Bronchial epithelial cell (primary cell): ENCODE measurements at regions not wholly inside any gene's neighbourhood (a gene's known extent, or its start where the extent isn't known, plus 50 kb on each side); places are given as distances from the start of the nearest gene placed in this dataset.
"Not testable (repeated sequence)": the region's sequence is repeated elsewhere in the genome, so short reads cannot be mapped to it uniquely, and the experiment has no call there.

ENCODE experiments used
- DNase-seq: peaks from one replicate; pipeline ENCODE4 v3.0.0-alpha.2; 2010; ENCODE audit warnings: low read depth
- FAIRE-seq: peaks from 2 replicates; lab custom pipeline; 2011; peaks lifted over from hg19 to GRCh38; lab: Jason Lieb, UNC
- H3K27me3 ChIP-seq: 2 replicates; pipeline ENCODE4 v1.5.1; 2011; ENCODE audit warnings: low read length; ENCODE audit not compliant: control insufficient read depth, insufficient read depth
- H3K36me3 ChIP-seq: 2 replicates; pipeline ENCODE4 v1.5.1; 2011; ENCODE audit warnings: low read length; ENCODE audit not compliant: control insufficient read depth, insufficient read depth
- H3K4me3 ChIP-seq: 2 replicates; pipeline ENCODE4 v1.5.1; 2011; ENCODE audit warnings: mild to moderate bottlenecking, low read depth, low read length, control low read depth
- CTCF ChIP-seq: IDR thresholded peaks from 2 replicates; pipeline ENCODE4 v1.5.1; 2011; ENCODE audit warnings: mild to moderate bottlenecking, moderate library complexity, low read length, control low read depth, inconsistent platforms; ENCODE audit not compliant: insufficient read depth, severe bottlenecking

- FAIRE-seq (no peak), DNase-seq (no peak)
- peaks cover 7% of the 10 kb centered on the region for H3K27me3 ChIP-seq
- TF ChIP-seq CTCF = no peak
- no peak overlapping the region for H3K4me3 ChIP-seq
- no peaks in the 10 kb centered on the region for H3K36me3 ChIP-seq
These were observed 145.7 kb upstream of the ALDH1B1 start for GRCh38 chr9:38246833-38247232.

GRCh38 chr9:38244971-38245370 lies 147.5 kb upstream of the ALDH1B1 start:
- no peak for DNase-seq
- Histone ChIP-seq H3K4me3 (no peak overlapping the region), H3K36me3 (no peaks in the 10 kb centered on the region), H3K27me3 (peaks cover 7% of the 10 kb centered on the region)
- FAIRE-seq = no peak
- no peak for TF ChIP-seq CTCF

GRCh38 chr9:38243993-38244392 lies 148.5 kb upstream of the ALDH1B1 start:
- H3K27me3 ChIP-seq = peaks cover 7% of the 10 kb centered on the region
- no peak overlapping the region for H3K4me3 ChIP-seq
- DNase-seq (no peak), FAIRE-seq (no peak)
- H3K36me3 ChIP-seq = no peaks in the 10 kb centered on the region
- TF ChIP-seq CTCF = no peak

- not testable (repeated sequence) for FAIRE-seq, DNase-seq, H3K36me3 ChIP-seq
These were observed 150.4 kb upstream of the ALDH1B1 start for GRCh38 chr9:38242151-38242550.

GRCh38 chr9:38240051-38240450 lies 152.5 kb upstream of the ALDH1B1 start:
- no peak for DNase-seq
- H3K27me3 ChIP-seq = no peaks in the 10 kb centered on the region

More at GRCh38 chr9:38242151-38242550, 150.4 kb upstream of the ALDH1B1 start:
- H3K27me3 ChIP-seq, H3K4me3 ChIP-seq: not testable (repeated sequence)

GRCh38 chr9:38235244-38235643 lies 157.3 kb upstream of the ALDH1B1 start:
- H3K4me3 ChIP-seq = no peak overlapping the region
- FAIRE-seq (no peak), DNase-seq (no peak)
- H3K36me3 ChIP-seq = no peaks in the 10 kb centered on the region
- H3K27me3 ChIP-seq = no peaks in the 10 kb centered on the region
- TF ChIP-seq CTCF = no peak

More at GRCh38 chr9:38240051-38240450, 152.5 kb upstream of the ALDH1B1 start:
- H3K4me3 ChIP-seq = no peak overlapping the region
- no peaks in the 10 kb centered on the region for H3K36me3 ChIP-seq
- no peak for FAIRE-seq
- TF ChIP-seq CTCF = no peak
